SIG-M5 treated with dmso at 0.1 percent for 504 hours (cell line): ENCODE measurements at regions not wholly inside any gene's neighbourhood (a gene's known extent, or its start where the extent isn't known, plus 50 kb on each side); places are given as distances from the start of the nearest gene placed in this dataset.
"Not testable (repeated sequence)": the region's sequence is repeated elsewhere in the genome, so short reads cannot be mapped to it uniquely, and the experiment has no call there.

Source experiments
- DNase-seq: peaks from one replicate; lab custom pipeline; 2025; ENCODE audit not compliant: unreplicated experiment; lab: John Stamatoyannopoulos, UW

- no peak for DNase-seq
These were observed 59.2 kb downstream of the EMX2 start for GRCh38 chr10:117601716-117602115.

GRCh38 chr10:117603081-117603480 is 60.5 kb downstream of the EMX2 start:
- DNase-seq: no peak

- DNase-seq: no peak
These were observed 61.2 kb downstream of the EMX2 start for GRCh38 chr10:117603726-117604125.

- DNase-seq: peak; percentile 28
These were observed 66.7 kb downstream of the EMX2 start for GRCh38 chr10:117609095-117609795.

GRCh38 chr10:117609796-117610170 is 67.2 kb downstream of the EMX2 start:
- DNase-seq: no peak

- DNase-seq: no peak
These were observed 67.8 kb downstream of the EMX2 start for GRCh38 chr10:117610321-117610720.

GRCh38 chr10:117612113-117612512 is 69.6 kb downstream of the EMX2 start:
- no peak for DNase-seq

GRCh38 chr10:117615649-117616048 is 73.1 kb downstream of the EMX2 start:
- no peak for DNase-seq

GRCh38 chr10:117616179-117616578 is 73.6 kb downstream of the EMX2 start:
- no peak for DNase-seq

- DNase-seq: peak; percentile 29
These were observed 74.5 kb downstream of the EMX2 start for GRCh38 chr10:117617086-117617485.

GRCh38 chr10:117617659-117618058 is 75.1 kb downstream of the EMX2 start:
- no peak for DNase-seq

GRCh38 chr10:117619223-117619622 is 76.7 kb downstream of the EMX2 start:
- DNase-seq: no peak

- no peak for DNase-seq
These were observed 77.3 kb downstream of the EMX2 start for GRCh38 chr10:117619707-117620405.

- DNase-seq: no peak
These were observed 78.7 kb downstream of the EMX2 start for GRCh38 chr10:117621196-117621595.

- no peak for DNase-seq
These were observed 79.4 kb downstream of the EMX2 start for GRCh38 chr10:117621795-117622420.

GRCh38 chr10:117622471-117623184 is 80.1 kb downstream of the EMX2 start:
- no peak for DNase-seq

- no peak for DNase-seq
These were observed 83.7 kb downstream of the EMX2 start for GRCh38 chr10:117626228-117626627.

GRCh38 chr10:117627561-117627960 is 85.0 kb downstream of the EMX2 start:
- no peak for DNase-seq

- DNase-seq: not testable (repeated sequence)
These were observed 87.2 kb downstream of the EMX2 start for GRCh38 chr10:117629717-117630116.

- DNase-seq: no peak
These were observed 89.0 kb downstream of the EMX2 start for GRCh38 chr10:117631276-117632145.

GRCh38 chr10:117632406-117632805 is 89.9 kb downstream of the EMX2 start:
- no peak for DNase-seq
